ENCODE measurements at regions not wholly inside any gene's neighbourhood (a gene's known extent, or its start where the extent isn't known, plus 50 kb on each side); places are given as distances from the start of the nearest gene placed in this dataset.

DNA sequence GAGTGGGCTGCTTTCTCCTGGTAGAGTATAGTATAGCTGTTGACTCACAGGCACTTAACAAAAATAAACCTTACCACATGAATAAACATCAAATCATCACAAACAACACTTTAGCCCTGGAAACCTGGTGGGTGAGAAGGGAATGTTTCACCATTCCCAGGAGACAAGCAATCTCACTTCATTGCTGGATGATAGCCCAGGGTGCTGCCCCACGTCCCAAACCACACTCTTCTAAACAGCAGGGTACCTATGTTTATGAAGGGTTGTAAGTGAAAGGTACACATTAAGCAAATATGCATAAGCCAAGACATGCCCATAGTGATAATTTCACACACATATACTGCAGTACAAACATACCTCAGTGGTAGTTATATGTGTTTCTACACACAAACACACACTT, 276.2 kb downstream of the FGFR2 start:
- in situ Hi-C loops (cut with MboI; ENCODE audit: low pct_unique_long_range_greater_than_20kb, low sequenced_read_pairs, unreplicated experiment): no loop called here
- DNase-seq (ENCODE audit: low spot score): no peak

GRCh38 chr10:121322776-121323175, 275.5 kb downstream of the FGFR2 start:
- no peak for TF ChIP-seq CTCF (IDR thresholded peaks at IDR 0.05; ENCODE audit: extremely low read depth, insufficient read depth, missing control alignments)
- in situ Hi-C loops (cut with MboI; ENCODE audit: low pct_unique_long_range_greater_than_20kb, low sequenced_read_pairs, unreplicated experiment): no loop called here
- DNase-seq (ENCODE audit: low spot score): no peak

More for the DNA sequence above, 276.2 kb downstream of the FGFR2 start:
- TF ChIP-seq CTCF (IDR thresholded peaks at IDR 0.05; ENCODE audit: extremely low read depth, insufficient read depth, missing control alignments): no peak

DNA sequence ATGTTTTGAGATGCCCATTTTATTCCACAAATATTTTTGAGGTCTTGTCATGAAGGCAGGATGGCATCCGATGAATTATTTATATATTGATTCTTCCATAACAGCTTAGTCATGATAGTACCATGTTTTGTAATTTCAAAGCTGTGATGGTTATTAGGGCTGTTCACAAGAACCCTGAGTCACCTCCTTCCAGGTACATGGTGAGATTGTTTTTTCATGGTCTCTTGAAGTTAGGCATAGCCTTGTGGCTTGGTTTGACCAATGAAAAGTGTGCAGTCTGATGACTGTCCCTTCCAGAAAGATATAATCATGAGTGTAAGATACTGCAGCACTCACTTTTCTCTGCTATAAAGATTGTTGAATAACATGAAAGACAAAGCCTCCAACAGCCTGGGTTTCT, 274.8 kb downstream of the FGFR2 start:
- in situ Hi-C loops (cut with MboI; ENCODE audit: low pct_unique_long_range_greater_than_20kb, low sequenced_read_pairs, unreplicated experiment): no loop called here
- TF ChIP-seq CTCF (IDR thresholded peaks at IDR 0.05; ENCODE audit: extremely low read depth, insufficient read depth, missing control alignments): no peak
- no peak for DNase-seq (ENCODE audit: low spot score)

- TF ChIP-seq CTCF (IDR thresholded peaks at IDR 0.05; ENCODE audit: extremely low read depth, insufficient read depth, missing control alignments): no peak
- in situ Hi-C loops (cut with MboI; ENCODE audit: low pct_unique_long_range_greater_than_20kb, low sequenced_read_pairs, unreplicated experiment): no loop called here
- no peak for DNase-seq (ENCODE audit: low spot score)
Observed at GRCh38 chr10:121324678-121325213, 273.5 kb downstream of the FGFR2 start.

- in situ Hi-C loops (cut with MboI; ENCODE audit: low pct_unique_long_range_greater_than_20kb, low sequenced_read_pairs, unreplicated experiment): no loop called here
- no peak for TF ChIP-seq CTCF (IDR thresholded peaks at IDR 0.05; ENCODE audit: extremely low read depth, insufficient read depth, missing control alignments)
- DNase-seq (ENCODE audit: low spot score): no peak
Observed at GRCh38 chr10:121325490-121326231, 272.6 kb downstream of the FGFR2 start.

DNA sequence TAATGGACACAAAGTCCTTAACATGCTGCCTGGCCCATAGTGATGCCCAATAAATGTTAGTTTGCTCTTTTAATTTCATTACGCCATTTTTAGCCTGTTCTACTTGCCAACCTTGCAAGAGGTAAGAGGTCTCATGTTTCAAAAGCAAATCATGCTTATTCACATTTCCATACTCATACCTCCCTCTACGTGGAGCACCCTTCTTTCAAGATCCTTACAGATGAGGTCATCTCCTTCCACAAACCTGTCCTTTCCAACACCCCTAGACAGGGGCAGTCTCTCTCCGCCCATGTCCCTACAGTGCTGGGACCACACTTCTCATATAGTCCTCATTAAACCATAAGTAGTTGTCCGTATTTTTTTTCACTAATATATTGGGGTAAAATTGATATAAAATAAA, 271.3 kb downstream of the FGFR2 start:
- TF ChIP-seq CTCF (IDR thresholded peaks at IDR 0.05; ENCODE audit: extremely low read depth, insufficient read depth, missing control alignments): no peak
- DNase-seq (ENCODE audit: low spot score): no peak
- in situ Hi-C loops (cut with MboI; ENCODE audit: low pct_unique_long_range_greater_than_20kb, low sequenced_read_pairs, unreplicated experiment): no loop called here
